Activated CD4-positive, alpha-beta T cell treated with anti-CD3 and anti-CD28 coated beads, Interleukin-2, amount 50 U/mL, for 16 hours (primary cell): ENCODE measurements at regions not wholly inside any gene's neighbourhood (a gene's known extent, or its start where the extent isn't known, plus 50 kb on each side); places are given as distances from the start of the nearest gene placed in this dataset.
A peak's percentile ranks its signal among the peaks of the same experiment; 100 is the strongest.

Experiments used
- DNase-seq: peaks from one replicate; pipeline ENCODE4 v3.0.0-alpha.2; 2020

DNA sequence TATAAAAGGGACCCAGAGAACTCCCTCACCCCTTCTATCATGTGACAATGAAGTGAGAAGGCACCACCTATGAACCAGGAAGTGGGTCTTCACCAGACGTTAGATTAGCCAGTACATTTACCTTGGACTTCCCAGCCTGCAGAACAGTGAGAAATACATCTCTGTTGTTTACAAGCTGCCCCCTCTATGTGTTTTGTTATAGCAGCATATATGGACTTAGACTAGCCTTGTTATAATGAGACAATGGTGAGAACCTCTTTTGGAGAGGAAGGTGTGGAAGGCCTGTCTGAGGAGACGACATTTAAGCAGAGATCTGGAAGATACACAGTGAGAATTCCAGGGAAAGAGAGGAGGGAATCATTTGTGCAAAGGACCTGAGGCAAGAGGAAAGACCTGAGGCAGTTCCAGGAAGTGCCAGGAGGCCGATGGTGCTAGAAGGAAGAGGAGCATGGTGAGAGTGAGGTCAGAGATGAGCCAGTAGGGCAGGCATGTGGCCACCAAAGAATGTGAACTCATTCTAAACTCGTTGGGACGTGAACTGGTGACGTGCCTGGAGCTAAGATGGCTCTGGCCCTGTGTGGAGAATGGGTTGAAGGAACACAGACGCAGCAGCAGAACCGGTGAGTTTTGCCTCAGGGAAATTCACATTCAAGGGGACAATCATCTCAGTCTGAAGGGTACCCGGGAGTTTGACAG, 98.9 kb upstream of the IRF2BP2 start:
- no peak for DNase-seq

GRCh38 chr1:234707641-234708040, 97.7 kb upstream of the IRF2BP2 start:
- no peak for DNase-seq

DNA sequence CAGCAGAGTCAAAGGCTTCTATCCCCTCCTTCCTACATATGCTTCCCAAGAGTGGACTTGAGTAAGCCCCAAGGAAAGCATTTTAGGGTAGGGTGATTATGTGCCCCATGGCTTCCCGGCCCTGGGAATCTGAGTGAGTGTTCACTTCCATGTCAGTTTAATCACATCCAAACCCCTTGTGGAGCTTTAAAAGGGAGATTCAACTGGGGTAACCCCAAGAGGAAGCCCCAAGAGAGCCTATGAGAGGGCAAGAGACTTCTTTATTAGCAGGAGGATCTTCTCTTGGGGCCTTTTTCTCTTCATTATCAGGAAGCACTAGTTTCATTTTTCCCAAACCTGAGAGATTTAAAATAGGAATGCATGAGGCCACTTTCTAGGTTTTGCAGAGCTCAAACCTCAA, 97.0 kb upstream of the IRF2BP2 start:
- no peak for DNase-seq

DNA sequence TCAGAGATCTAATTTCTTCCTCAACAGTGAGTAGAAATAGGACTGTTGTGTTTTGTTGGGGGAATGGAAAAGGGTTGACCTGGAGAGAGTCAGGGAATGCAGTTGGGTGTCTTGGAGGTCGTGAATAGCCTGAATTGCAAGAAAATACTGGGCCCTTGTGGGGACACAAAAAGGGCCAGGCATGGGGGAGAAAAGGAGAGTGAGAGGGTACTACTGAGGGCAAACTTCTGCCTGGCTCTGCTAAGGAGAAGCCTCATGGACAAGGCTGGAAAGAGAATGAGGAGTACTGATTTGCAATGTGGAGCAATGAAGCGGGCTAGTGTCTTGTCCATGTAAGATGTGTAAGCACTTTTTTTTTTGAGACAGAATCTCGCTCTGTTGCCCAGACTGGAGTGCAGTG, 96.2 kb upstream of the IRF2BP2 start:
- DNase-seq: no peak

DNA sequence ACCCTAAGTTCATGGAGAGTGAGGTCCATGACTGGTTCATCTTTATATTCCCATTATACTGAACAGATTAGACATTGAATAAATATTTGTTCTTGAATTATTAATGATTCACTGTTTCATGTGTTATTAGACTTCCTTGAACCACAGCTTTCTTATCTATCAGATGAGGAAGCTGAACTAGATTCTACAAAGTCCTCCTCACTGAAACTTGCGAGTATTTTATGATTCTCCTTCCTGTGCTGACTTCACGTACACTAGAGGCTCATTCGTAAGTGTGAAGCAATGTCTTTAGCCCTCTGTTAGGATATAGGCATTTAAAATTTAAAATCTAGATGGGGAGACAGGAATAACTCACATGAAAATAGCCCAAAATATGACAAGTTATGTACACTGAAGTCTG, 95.6 kb upstream of the IRF2BP2 start:
- DNase-seq: no peak

- no peak for DNase-seq
These were observed 94.3 kb upstream of the IRF2BP2 start for GRCh38 chr1:234704106-234704887.

GRCh38 chr1:234702342-234703000, 92.5 kb upstream of the IRF2BP2 start:
- DNase-seq: no peak

GRCh38 chr1:234701737-234702341, 91.9 kb upstream of the IRF2BP2 start:
- no peak for DNase-seq

- DNase-seq: peak; percentile 49
These were observed 90.1 kb upstream of the IRF2BP2 start for GRCh38 chr1:234699795-234700665.

DNA sequence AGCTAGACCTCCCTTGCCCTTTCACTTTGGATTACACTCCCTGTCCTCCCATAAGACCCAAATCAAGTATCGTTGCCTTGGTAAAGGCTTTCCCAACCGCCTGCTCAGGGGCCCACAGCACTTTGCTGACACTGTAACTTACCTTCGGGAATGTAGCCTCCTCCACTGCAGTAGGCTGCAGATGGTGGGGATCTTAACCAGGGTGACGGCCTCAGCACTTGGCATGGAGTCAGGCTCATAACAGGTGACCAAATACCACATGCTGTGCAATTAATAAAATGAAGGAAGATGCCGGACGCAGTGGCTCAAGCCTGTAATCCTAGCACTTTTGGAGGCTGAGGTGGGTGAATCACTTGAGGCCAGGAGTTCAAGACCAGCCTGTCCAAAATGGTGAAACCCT, 88.7 kb upstream of the IRF2BP2 start:
- DNase-seq: no peak

DNA sequence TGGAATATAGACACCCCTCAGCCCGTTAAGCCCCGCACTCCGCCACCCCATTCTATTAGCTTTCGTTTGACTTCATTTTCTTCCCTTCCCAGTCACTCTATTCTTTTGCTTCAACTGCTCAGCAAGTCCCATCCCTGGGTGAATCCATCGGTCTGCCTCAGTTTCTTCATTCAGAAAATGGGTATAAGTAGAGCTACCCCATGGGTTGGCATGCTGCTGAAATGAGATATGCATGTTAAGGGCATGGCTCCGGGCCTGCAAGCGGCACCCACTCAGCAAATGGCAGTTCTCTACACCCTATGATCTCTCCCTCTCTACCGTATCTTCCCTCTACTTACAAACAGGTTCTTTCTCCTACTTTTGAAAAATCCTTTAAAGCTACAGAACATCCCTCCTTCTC, 87.8 kb upstream of the IRF2BP2 start:
- no peak for DNase-seq

DNA sequence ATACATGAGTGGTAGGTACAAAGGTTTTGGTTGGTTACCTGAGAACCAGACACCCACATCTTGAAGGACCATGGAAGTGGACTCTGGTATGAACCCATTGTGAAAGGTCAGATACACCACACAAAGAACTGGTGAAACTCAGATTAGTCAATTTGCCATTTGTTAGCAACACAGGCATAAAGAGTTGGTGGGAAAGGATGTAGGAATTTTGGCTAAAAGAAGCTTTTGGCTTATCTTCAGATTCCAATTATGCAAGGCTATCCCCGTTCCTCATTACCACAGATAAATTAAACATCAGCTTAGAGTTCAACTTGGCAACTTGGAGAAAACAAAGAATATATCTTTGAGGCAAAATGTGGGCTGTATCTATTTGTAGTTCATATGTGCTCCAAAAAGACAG, 87.0 kb upstream of the IRF2BP2 start:
- DNase-seq: no peak

DNA sequence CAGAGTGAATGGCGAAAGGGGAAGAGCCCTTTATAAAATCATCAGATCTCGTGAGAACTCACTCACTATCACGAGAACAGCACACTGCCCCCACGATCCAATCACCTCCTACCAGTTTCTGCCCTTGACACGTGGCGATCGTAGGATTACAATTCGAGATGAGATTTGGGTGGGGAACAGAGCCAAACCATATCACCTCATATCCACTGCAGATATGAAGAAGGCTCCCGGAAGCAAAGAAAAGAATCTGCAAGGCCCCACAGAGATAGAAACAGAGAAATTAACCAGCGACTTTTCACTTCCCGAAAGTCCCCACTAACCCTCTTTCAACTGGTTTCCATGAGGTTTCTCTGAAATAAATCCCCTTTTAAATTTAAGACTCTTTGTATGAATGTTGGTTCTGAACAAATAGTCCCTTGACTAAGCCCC, 86.2 kb upstream of the IRF2BP2 start:
- no peak for DNase-seq

DNA sequence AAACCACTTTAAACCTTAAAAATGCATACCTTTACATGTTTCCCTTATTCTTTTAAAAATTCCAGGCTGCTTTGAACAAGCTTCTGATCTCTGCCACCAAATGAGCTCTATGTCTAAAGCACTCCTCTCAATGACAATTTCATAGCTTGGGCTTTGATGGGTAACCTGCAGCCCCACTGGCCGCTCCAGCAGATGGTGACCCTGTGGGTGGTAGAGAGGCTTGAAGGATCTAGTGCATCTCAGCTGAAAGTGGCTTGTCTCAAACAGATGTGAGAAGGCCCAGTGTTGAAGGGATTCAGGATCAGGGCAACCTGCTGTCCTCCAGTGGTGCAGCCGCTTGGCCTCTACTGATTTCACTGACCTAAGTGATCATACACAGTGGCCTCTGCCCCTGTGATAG, 84.7 kb upstream of the IRF2BP2 start:
- DNase-seq: no peak

- no peak for DNase-seq
These were observed 83.1 kb upstream of the IRF2BP2 start for GRCh38 chr1:234692966-234693580.

DNA sequence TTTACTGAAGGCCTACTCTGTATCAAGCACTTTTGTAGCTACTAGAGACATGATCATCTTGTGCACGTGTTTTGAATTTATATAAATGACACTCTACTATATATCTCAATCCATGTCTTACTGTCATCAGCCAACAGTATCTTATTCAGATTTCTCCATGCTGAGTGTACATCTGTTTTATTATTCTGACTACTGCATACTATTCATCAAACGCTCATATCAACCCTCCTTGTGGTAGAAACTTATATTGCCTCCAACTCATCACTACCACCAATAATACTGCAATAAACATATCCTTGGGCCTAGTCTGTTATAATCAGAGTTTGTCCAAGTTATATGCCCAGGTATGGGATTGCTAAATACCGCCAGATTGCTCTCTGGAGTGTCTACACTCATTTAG, 81.6 kb upstream of the IRF2BP2 start:
- DNase-seq: no peak

GRCh38 chr1:234690872-234691271, 80.9 kb upstream of the IRF2BP2 start:
- DNase-seq: no peak

- no peak for DNase-seq
These were observed 79.3 kb upstream of the IRF2BP2 start for GRCh38 chr1:234689236-234689635.

- DNase-seq: no peak
These were observed 77.0 kb upstream of the IRF2BP2 start for GRCh38 chr1:234687011-234687410.

DNA sequence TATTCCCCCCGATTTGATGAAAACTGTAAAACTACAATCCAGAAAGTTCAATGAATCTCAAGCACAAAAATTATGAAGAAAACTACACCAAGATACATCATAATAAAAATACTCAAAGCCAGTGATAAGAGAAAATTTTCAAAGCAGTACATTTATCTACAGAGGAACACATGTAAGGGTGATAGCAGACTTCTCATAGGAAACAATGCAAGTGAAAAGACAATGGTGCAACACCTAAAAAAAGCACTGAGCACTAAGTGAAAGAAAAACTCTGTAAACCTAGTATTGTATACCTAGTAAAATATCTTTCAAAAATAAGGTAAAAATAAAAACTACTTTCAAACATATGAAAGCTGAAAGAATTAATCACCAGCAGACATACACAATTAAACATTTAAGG, 76.1 kb upstream of the IRF2BP2 start:
- no peak for DNase-seq

DNA sequence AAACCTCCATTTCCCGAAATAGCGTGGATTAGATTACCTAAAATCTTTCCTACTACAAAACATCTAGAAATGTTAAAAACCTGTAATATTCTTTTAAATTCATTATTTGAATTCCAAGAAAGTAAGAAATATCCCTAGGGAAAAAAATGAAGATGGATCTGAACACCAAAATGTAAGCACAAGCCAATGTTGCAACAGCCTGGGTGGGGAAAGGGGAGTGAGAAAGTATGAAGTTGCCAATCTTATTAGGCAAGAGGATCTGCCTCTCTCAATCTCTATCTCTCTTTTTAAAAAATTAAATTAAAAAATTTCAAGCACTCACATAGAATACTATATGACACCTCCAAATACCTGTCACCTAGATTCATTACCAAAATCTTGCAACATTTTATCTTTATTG, 74.9 kb upstream of the IRF2BP2 start:
- no peak for DNase-seq
